ENCODE measurements at regions not wholly inside any gene's neighbourhood (a gene's known extent, or its start where the extent isn't known, plus 50 kb on each side); places are given as distances from the start of the nearest gene placed in this dataset.
"Not testable (repeated sequence)": the region's sequence is repeated elsewhere in the genome, so short reads cannot be mapped to it uniquely, and the experiment has no call there.

- DNase-seq (ENCODE audit: low spot score): no peak
These were observed 281.4 kb upstream of the RGS17 start for GRCh38 chr6:153412519-153412918.

DNA sequence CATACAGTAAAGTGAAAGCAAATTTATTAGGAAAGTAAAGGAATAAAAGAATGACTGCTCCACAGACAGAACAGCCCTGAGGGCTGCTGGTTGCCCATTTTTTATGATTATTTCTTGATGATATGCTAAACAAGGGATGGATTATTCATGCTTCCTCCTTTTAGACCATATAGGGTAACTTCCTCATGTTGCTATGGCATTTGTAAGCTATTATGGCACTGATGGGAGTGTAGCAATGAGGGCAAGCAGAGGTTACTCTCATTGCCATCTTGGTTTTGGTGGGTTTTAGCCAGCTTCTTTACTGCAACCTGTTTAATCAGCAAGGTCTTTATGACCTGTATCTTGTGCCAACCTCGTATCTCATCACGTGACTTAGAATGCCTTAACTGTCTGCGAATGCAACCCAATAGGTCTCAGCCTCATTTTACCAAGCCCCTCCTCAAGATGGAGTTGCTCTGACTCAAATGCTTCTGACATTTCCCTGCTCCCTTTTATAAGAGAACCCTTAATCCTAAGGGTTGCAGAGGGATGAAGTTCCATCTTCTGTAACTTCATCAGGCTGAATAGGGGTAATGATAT lies 280.1 kb upstream of the RGS17 start:
- no peak for DNase-seq (ENCODE audit: low spot score)

DNA sequence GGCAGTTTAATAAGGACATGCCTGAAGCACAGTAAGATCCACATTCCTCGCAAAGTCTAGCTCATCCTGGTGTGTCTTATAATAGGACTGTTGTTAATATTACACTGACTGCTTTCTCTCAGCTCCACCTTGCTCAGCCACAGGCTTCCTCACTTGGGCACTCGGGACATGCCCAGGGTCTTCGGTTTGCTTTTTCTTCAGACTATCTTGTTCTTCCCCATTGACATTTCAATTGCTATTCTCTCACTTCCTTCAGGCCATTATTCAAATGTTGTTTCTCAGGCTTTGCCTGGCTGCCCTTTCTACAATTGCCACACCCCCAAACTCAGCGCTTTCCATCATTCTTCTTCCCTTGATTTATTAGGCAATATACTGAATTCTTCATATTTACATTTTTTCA lies 274.8 kb upstream of the RGS17 start:
- DNase-seq (ENCODE audit: low spot score): no peak

GRCh38 chr6:153401751-153402150 lies 270.7 kb upstream of the RGS17 start:
- no peak for DNase-seq (ENCODE audit: low spot score)

DNA sequence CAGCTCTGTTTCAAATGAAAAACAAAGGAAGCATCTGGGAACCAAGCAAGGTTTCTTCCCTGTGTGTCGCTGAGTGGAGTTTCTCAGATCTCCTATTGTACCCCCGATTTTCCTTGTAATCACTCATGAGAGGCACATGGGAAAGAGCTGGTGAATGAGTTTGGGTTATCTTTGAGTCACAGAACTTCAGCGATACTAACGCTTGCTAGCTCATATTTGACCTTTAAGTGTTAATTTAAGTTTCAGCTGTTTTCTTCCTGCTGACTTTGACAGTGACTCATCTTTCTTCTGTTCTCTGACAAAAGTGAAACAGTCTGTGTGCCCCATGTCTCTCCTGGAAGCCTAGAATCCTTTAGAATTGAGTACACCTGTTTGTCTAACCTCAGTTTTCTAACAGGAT lies 261.1 kb upstream of the RGS17 start:
- peak; percentile 15 for DNase-seq (ENCODE audit: low spot score)

- DNase-seq (ENCODE audit: low spot score): no peak
These were observed 242.8 kb upstream of the RGS17 start for GRCh38 chr6:153373869-153374268.

- no peak for DNase-seq (ENCODE audit: low spot score)
These were observed 237.0 kb upstream of the RGS17 start for GRCh38 chr6:153368131-153368530.

DNA sequence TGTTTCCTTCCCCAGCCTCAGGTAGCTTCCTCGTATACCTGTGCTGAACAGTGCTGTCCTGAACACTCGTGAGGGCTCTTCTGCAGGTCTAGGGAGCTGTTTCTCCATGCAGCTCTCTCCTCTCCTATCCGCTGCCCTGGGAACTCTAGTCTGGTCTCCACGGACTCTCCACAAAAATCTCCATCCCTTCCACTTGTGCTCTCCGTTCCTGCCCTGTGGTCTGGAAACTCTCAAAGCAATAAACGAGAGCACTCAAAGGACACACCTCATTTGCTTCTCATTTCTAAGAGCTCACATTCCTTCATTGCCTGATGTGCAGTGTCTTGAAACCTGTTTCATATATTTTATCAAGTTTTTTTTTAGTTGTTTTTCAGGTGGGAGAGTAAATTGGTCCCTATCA lies 235.9 kb upstream of the RGS17 start:
- DNase-seq (ENCODE audit: low spot score): no peak

DNA sequence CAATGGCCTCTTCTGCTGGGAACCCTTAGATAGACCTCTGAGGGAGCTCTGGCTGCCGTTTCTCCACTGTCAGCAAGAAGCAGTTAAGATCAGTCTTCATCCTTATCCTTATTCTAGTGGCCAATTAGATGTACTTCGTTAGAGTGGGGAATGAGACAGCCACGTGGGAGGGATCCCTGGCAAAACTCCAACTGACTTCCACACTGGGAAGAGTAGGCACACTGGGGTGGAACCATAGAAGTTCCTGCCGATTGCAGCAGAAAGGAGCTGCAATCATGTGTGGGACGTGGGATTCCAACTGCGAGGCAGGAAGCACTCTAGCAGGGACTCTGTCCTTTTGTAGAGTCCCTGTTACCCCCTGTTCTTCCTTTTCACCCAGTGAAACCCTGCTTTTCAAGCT lies 226.3 kb upstream of the RGS17 start:
- DNase-seq (ENCODE audit: low spot score): no peak

DNA sequence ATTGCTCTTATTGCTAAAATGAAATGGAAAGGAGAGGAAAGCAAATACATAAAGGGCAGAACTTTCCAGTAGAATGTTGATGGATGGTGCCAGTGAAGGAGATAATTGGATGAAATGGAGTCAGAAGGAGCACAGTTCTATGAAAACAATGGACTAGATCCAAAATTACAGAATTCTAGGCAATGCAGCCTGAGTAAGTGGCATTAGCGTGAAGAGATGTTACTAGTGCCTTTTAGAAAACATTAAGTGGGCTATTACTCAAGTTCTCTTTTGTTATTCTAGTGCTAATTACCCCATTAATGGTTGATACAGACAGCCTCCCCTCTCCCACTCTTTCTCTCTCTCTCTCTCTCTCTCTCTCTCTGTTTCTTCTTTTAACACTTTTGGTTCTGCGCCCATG lies 209.5 kb upstream of the RGS17 start:
- no peak for DNase-seq (ENCODE audit: low spot score)

GRCh38 chr6:153334121-153334520 lies 203.0 kb upstream of the RGS17 start:
- DNase-seq (ENCODE audit: low spot score): no peak

- not testable (repeated sequence) for DNase-seq (ENCODE audit: low spot score)
These were observed 200.1 kb upstream of the RGS17 start for GRCh38 chr6:153331221-153331620.

DNA sequence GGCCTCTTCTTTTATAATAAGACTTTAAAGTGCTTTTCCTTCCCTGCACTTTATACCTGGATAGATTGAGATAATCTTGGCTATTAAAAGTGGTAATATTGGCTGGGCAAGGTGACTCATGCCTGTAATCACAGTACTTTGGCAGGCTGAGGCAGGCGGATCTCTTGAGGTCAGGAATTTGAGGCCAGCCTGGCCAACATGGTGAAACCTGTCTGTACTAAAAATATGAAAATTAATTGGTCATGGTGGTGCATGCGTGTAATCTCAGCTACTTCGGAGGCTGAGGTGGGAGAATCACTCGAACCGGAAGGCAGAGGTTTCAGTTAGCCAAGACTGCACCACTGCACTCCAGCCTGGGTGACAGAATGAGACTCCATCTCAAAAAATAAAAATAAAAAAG lies 197.1 kb upstream of the RGS17 start:
- DNase-seq (ENCODE audit: low spot score): no peak

DNA sequence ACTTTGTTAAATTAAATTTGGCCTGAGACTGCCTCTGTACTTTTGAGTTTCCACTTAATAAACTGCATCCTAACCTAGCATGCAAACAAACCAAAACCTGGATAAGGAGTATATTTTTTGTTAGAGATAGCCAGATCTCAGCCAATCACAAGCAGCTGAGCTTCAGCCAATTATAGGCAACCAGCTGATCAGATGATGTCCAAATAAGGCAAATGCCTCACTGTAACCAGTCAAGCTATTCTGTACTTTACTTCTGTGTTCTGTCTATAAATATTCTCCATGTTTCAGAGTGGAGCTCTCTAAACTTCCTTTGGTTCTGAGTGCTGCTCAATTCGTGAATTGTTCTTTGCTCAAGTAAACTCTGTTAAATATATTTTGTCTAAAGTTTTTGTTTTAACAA lies 194.6 kb upstream of the RGS17 start:
- DNase-seq (ENCODE audit: low spot score): no peak

DNA sequence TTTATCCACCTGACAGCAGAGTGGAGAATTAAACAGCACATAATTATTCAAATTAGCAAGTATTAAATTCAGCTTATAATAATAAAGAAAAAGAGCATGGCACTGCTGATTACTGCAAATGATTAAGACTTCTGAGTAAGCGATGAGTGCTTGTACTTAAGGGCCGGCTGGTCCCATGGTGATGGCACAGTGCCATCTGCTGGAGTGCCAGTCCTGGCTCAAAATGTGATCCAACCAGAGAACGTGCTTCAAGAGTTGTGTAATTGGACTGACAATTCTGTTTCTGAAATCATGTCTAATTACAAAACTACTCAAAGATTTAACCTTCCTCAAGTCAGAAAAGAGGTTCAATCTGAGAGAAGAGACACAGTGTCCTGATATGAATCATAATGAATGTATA lies 181.6 kb upstream of the RGS17 start:
- DNase-seq (ENCODE audit: low spot score): peak; percentile 69

GRCh38 chr6:153309651-153310050 lies 178.6 kb upstream of the RGS17 start:
- DNase-seq (ENCODE audit: low spot score): no peak

- no peak for DNase-seq (ENCODE audit: low spot score)
These were observed 171.1 kb upstream of the RGS17 start for GRCh38 chr6:153302133-153302532.

DNA sequence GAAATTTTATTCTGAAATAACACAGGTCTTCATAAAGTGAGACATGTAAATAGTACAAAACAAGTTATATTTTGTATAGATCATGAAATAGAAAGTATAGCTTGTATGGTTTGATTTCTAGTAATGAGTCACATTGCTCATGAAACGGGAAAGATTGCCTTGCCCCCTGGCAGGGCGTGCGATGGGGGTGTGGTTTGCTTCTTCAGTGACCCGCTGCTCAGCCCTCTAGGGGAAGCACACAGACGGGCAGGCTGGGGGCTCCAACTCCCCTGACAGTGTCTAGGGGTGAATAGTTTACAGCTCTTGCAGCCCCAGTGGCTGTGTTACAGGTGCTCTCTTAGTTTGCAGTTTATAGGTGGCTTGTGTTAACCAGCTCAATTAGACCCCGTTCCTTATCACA lies 170.5 kb upstream of the RGS17 start:
- no peak for DNase-seq (ENCODE audit: low spot score)

- DNase-seq (ENCODE audit: low spot score): not testable (repeated sequence)
These were observed 151.4 kb upstream of the RGS17 start for GRCh38 chr6:153282456-153282855.

GRCh38 chr6:153275997-153276396 lies 144.9 kb upstream of the RGS17 start:
- no peak for DNase-seq (ENCODE audit: low spot score)

- no peak for DNase-seq (ENCODE audit: low spot score)
These were observed 141.3 kb upstream of the RGS17 start for GRCh38 chr6:153272201-153272980.

DNA sequence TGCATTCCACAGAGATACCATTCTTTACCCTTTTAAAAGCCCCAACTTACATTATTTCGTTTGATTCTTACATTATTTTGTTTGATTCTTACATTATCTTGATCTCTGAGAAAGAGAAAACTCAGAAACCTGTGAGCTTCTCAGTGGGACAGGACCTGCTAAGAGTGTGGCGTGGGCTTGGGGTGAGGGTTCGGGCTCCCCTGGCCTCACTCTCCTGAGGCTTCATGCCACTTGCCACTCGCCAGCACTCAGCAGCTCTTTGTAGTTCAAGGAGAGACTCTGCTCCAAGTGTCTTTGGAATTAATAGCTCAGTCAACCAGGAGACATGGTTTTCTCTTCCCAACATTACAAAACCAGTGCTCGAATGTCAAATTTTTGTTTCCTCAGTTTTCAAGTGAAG lies 132.4 kb upstream of the RGS17 start:
- no peak for DNase-seq (ENCODE audit: low spot score)

DNA sequence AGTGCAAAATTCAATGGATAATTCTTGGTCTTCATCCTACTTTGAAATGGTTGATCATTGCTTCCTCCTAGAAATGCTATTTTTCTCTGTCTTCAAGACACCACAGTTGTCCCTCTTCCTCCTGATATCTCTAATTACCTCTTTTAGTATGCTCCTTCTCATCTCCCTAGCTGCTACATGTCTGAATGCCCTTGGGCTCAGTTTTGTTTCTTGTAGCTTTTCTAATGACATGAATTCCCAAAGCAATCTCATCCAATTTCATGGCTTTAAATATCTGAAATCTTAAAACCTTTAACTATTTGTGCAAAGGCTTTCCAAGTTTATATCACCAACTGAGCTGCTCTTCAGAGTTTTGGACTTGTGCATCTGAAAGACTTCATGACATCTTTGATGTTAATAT lies 120.2 kb upstream of the RGS17 start:
- DNase-seq (ENCODE audit: low spot score): no peak

- DNase-seq (ENCODE audit: low spot score): no peak
These were observed 106.6 kb upstream of the RGS17 start for GRCh38 chr6:153237670-153238069.
